GM18951 (cell line): ENCODE measurements at regions not wholly inside any gene's neighbourhood (a gene's known extent, or its start where the extent isn't known, plus 50 kb on each side); places are given as distances from the start of the nearest gene placed in this dataset.
"Not testable (repeated sequence)": the region's sequence is repeated elsewhere in the genome, so short reads cannot be mapped to it uniquely, and the experiment has no call there.

Experiments used
- POLR2A ChIP-seq: IDR thresholded peaks from 4 replicates; pipeline ENCODE4 v1.6.1; 2011; ENCODE audit warnings: mild to moderate bottlenecking; ENCODE audit not compliant: insufficient read length, insufficient read depth; ENCODE audit errors: extremely low read depth
- in situ Hi-C: fragments of 300-500 bp; cut with MboI; formaldehyde crosslinking; loops from one replicate; pipeline ENCODE4 v1.12.0; 2022; ENCODE audit warnings: low sequenced_read_pairs, mixed read lengths, inconsistent platforms; ENCODE audit not compliant: unreplicated experiment

GRCh38 chr3:81393251-81393650 lies 368.2 kb downstream of the GBE1 start:
- TF ChIP-seq POLR2A: no peak
- in situ Hi-C loops: no loop called here

- TF ChIP-seq POLR2A: no peak
- in situ Hi-C loops: no loop called here
Observed at GRCh38 chr3:81390796-81391195, 370.6 kb downstream of the GBE1 start.

- TF ChIP-seq POLR2A: no peak
- in situ Hi-C loops: no loop called here
Observed at GRCh38 chr3:81388191-81388590, 373.3 kb downstream of the GBE1 start.

- no peak for TF ChIP-seq POLR2A
- in situ Hi-C loops: no loop called here
Observed at GRCh38 chr3:81382470-81382869, 379.0 kb downstream of the GBE1 start.

- no peak for TF ChIP-seq POLR2A
- in situ Hi-C loops: no loop called here
Observed at GRCh38 chr3:81380234-81380633, 381.2 kb downstream of the GBE1 start.

- no peak for TF ChIP-seq POLR2A
- in situ Hi-C loops: no loop called here
Observed at GRCh38 chr3:81378552-81379293, 382.7 kb downstream of the GBE1 start.

GRCh38 chr3:81375921-81376320 lies 385.5 kb downstream of the GBE1 start:
- no peak for TF ChIP-seq POLR2A
- in situ Hi-C loops: no loop called here

GRCh38 chr3:81364411-81364810 lies 397.0 kb downstream of the GBE1 start:
- no peak for TF ChIP-seq POLR2A
- in situ Hi-C loops: no loop called here

- no peak for TF ChIP-seq POLR2A
- in situ Hi-C loops: no loop called here
Observed at GRCh38 chr3:81363816-81364215, 397.6 kb downstream of the GBE1 start.

- TF ChIP-seq POLR2A: no peak
- in situ Hi-C loops: no loop called here
Observed at GRCh38 chr3:81354119-81354518, 407.3 kb downstream of the GBE1 start.

GRCh38 chr3:81352867-81353266 lies 408.6 kb downstream of the GBE1 start:
- no peak for TF ChIP-seq POLR2A
- in situ Hi-C loops: no loop called here

- in situ Hi-C loops: no loop called here
- TF ChIP-seq POLR2A: no peak
Observed at GRCh38 chr3:81349816-81350340, 411.6 kb downstream of the GBE1 start.

- in situ Hi-C loops: no loop called here
- no peak for TF ChIP-seq POLR2A
Observed at GRCh38 chr3:81339040-81339845, 422.2 kb downstream of the GBE1 start.

- no peak for TF ChIP-seq POLR2A
- in situ Hi-C loops: no loop called here
Observed at GRCh38 chr3:81336470-81336869, 425.0 kb downstream of the GBE1 start.

GRCh38 chr3:81329835-81330234 lies 431.6 kb downstream of the GBE1 start:
- in situ Hi-C loops: not testable (repeated sequence)
